Ishikawa (cell line): ENCODE measurements at regions not wholly inside any gene's neighbourhood (a gene's known extent, or its start where the extent isn't known, plus 50 kb on each side); places are given as distances from the start of the nearest gene placed in this dataset.

ENCODE experiments used
- CEBPB ChIP-seq: IDR thresholded peaks from 2 replicates; pipeline ENCODE4 v1.6.1; 2012
- CREB1 ChIP-seq: IDR thresholded peaks from 2 replicates; pipeline ENCODE4 v1.6.1; 2012; ENCODE audit warnings: low read depth
- EGR1 ChIP-seq: IDR thresholded peaks from 2 replicates; pipeline ENCODE4 v1.6.1; 2012
- EP300 ChIP-seq: IDR thresholded peaks from 2 replicates; pipeline ENCODE4 v1.6.1; 2012; ENCODE audit warnings: borderline replicate concordance
- FOXM1 ChIP-seq: IDR thresholded peaks from 2 replicates; pipeline ENCODE4 v1.6.1; 2012; ENCODE audit warnings: low read depth, borderline replicate concordance
- NFIC ChIP-seq: IDR thresholded peaks from 2 replicates; pipeline ENCODE4 v1.6.1; 2012
- RAD21 ChIP-seq: IDR thresholded peaks from 2 replicates; pipeline ENCODE4 v1.6.1; 2012; ENCODE audit warnings: low read depth
- REST ChIP-seq: IDR thresholded peaks from 2 replicates; pipeline ENCODE4 v1.6.1; 2012; ENCODE audit warnings: low read depth, mild to moderate bottlenecking
- TAF1 ChIP-seq: IDR thresholded peaks from 2 replicates; pipeline ENCODE4 v1.6.1; 2012; ENCODE audit warnings: low read depth, mild to moderate bottlenecking
- TCF12 ChIP-seq: IDR thresholded peaks from 2 replicates; pipeline ENCODE4 v1.6.1; 2012; ENCODE audit warnings: low read depth
- TEAD4 ChIP-seq: IDR thresholded peaks from 2 replicates; pipeline ENCODE4 v1.6.1; 2012
- USF1 ChIP-seq: IDR thresholded peaks from 2 replicates; pipeline ENCODE4 v1.6.1; 2012
- YY1 ChIP-seq: IDR thresholded peaks from 2 replicates; pipeline ENCODE4 v1.6.1; 2012; ENCODE audit warnings: low read depth
- ZBTB7A ChIP-seq: IDR thresholded peaks from 2 replicates; pipeline ENCODE4 v1.6.1; 2012; ENCODE audit warnings: low read depth
- TF ChIP-seq, protein P1 (sequence below): IDR thresholded peaks from 2 replicates; pipeline ENCODE4 v1.6.1; 2012

DNA sequence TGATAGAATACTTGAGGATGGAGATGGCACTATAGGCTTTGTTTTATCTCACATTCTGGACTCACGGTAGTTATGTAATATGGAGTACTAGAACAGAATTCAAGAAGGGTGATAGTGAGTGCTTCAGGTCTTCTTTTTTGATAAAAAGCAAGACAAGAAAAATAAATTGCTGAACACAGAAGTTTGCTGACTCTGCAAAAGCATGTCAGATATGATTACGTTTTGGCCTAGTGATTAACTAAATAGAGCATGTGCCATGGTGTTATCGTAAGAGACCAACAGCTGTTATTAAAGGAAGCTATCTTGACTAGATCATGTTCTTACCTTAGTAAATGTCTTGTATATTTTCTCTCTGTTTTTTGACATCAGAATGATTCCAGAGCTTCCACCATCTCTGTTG is 436.9 kb upstream of the LCORL start:
- no peak for TF ChIP-seq TCF12
- TF ChIP-seq CREB1: no peak
- no peak for TF ChIP-seq TEAD4
- TF ChIP-seq FOXM1: no peak
- TF ChIP-seq REST: no peak
- TF ChIP-seq RAD21: no peak
- TF ChIP-seq NFIC: no peak
- no peak for TF ChIP-seq YY1
- TF ChIP-seq, protein P1, sequence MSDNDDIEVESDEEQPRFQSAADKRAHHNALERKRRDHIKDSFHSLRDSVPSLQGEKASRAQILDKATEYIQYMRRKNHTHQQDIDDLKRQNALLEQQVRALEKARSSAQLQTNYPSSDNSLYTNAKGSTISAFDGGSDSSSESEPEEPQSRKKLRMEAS: no peak
- no peak for TF ChIP-seq USF1
- no peak for TF ChIP-seq ZBTB7A
- TF ChIP-seq EP300: no peak
- TF ChIP-seq EGR1: no peak
- TF ChIP-seq TAF1: no peak

- no peak for TF ChIP-seq REST
Observed at GRCh38 chr4:18454349-18454748, 432.8 kb upstream of the LCORL start.

GRCh38 chr4:18445110-18445509 is 423.6 kb upstream of the LCORL start:
- no peak for TF ChIP-seq TAF1
- no peak for TF ChIP-seq EGR1
- TF ChIP-seq RAD21: no peak
- TF ChIP-seq CEBPB: no peak
- no peak for TF ChIP-seq NFIC
- TF ChIP-seq FOXM1: no peak
- TF ChIP-seq YY1: no peak
- no peak for TF ChIP-seq REST
- no peak for TF ChIP-seq TEAD4
- TF ChIP-seq USF1: no peak
- TF ChIP-seq, protein P1: no peak
- TF ChIP-seq EP300: no peak

DNA sequence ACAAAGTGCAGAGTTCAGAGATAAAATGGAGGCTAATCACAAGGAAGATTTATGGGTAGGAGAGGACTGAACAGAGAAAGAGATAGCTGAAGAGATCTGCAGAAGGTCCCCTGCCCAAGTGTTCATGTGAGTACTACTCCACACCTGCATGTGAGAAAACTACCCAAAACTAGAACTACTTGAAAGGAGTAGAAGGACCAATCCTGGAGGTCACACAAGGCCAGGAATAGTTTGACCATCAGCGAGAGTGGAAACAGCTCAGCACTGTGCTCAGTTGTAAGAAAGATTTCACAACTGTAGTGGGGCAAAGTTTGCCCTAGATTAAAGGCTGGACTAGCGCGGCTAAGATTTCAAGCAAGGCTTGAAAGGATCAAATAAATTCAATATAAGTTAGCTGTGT is 422.7 kb upstream of the LCORL start:
- no peak for TF ChIP-seq TEAD4
- no peak for TF ChIP-seq EP300
- TF ChIP-seq CEBPB: no peak
- no peak for TF ChIP-seq USF1
- TF ChIP-seq, protein P1: no peak
- TF ChIP-seq TAF1: no peak
- TF ChIP-seq REST: no peak
- no peak for TF ChIP-seq CREB1
- TF ChIP-seq RAD21: no peak
- TF ChIP-seq NFIC: no peak
- TF ChIP-seq EGR1: no peak
- TF ChIP-seq FOXM1: no peak
- no peak for TF ChIP-seq TCF12
- no peak for TF ChIP-seq ZBTB7A
- TF ChIP-seq YY1: no peak
